Endothelial cell of umbilical vein (primary cell): ENCODE measurements at regions not wholly inside any gene's neighbourhood (a gene's known extent, or its start where the extent isn't known, plus 50 kb on each side); places are given as distances from the start of the nearest gene placed in this dataset.

Experiments
- BruUV-seq: library from RNA; stranded (reverse); fragments of 400-500 nt; replicated peaks from 2 replicates; lab custom pipeline; 2021; lab: Mats Ljungman, UMichigan
- CTCF ChIA-PET: fragments of 300-600, 350-600 bp; sonication (Branson Sonifier 250); formaldehyde crosslinking; loops from one replicate; lab custom pipeline; 2021; ENCODE audit warnings: antibody characterized with exemption, inconsistent platforms; lab: Charles Lee
- POLR2A ChIA-PET: fragments of 300-600, 350-600 bp; sonication (Branson Sonifier 250); formaldehyde crosslinking; loops from one replicate; lab custom pipeline; 2021; ENCODE audit warnings: antibody characterized with exemption, inconsistent platforms; lab: Charles Lee
- DNase-seq: peaks from one replicate; pipeline ENCODE4 v3.0.0-alpha.2; 2011; ENCODE audit warnings: low read depth, low spot score
- FAIRE-seq: peaks from 2 replicates; lab custom pipeline; 2011; peaks lifted over from hg19 to GRCh38; lab: Jason Lieb, UNC
- H2AFZ ChIP-seq: 2 replicates; pipeline ENCODE4 v1.6.0; 2012; ENCODE audit warnings: low read depth, low read length, control low read depth, inconsistent platforms
- H3K27ac ChIP-seq: 2 replicates; pipeline ENCODE4 v1.5.1; 2011; ENCODE audit warnings: low read depth, mild to moderate bottlenecking, control low read depth, low read length, moderate library complexity; ENCODE audit not compliant: insufficient read depth
- H3K27me3 ChIP-seq, 2 experiments: 2 replicates each; pipeline versions ENCODE4 v1.6.0 to v1.6.1; 2011; ENCODE audit warnings: low read length in 2 of 2, mixed read lengths in 1 of 2; ENCODE audit not compliant: control insufficient read depth in 2 of 2, insufficient read depth in 2 of 2
- H3K36me3 ChIP-seq, 2 experiments: 2 replicates in 1 of 2; 3 replicates in 1 of 2; pipeline ENCODE4 v1.5.1; 2011; ENCODE audit warnings: low read length in 2 of 2, mild to moderate bottlenecking in 1 of 2, moderate library complexity in 1 of 2; ENCODE audit not compliant: control insufficient read depth in 2 of 2, insufficient read depth in 2 of 2; ENCODE audit errors: extremely low read depth in 1 of 2
- H3K4me1 ChIP-seq: 3 replicates; pipeline ENCODE4 v1.5.1; 2011; ENCODE audit warnings: mild to moderate bottlenecking, low read length; ENCODE audit not compliant: control insufficient read depth, insufficient read depth; ENCODE audit errors: extremely low read depth
- H3K4me2 ChIP-seq: 2 replicates; pipeline ENCODE4 v1.6.1; 2011; ENCODE audit warnings: low read length, control low read depth, mixed read lengths; ENCODE audit not compliant: insufficient read depth
- H3K4me3 ChIP-seq, 3 experiments: fragments of 200-600 bp in 1 of 3; sonication (generic), shearing (Covaris generic) in 1 of 3; replicated peaks in 1 of 3; 2 replicates each; pipeline ENCODE4 v1.5.1; 2011 to 2016; ENCODE audit warnings: control low read depth in 3 of 3, low read length in 3 of 3, mild to moderate bottlenecking in 2 of 3, inconsistent platforms in 1 of 3, low read depth in 1 of 3, moderate library complexity in 1 of 3; ENCODE audit not compliant: insufficient read depth in 1 of 3
- H3K79me2 ChIP-seq: 2 replicates; pipeline ENCODE4 v1.6.0; 2012; ENCODE audit warnings: low read length, inconsistent platforms; ENCODE audit not compliant: control insufficient read depth, insufficient read depth
- H3K9ac ChIP-seq: replicated peaks from 2 replicates; pipeline ENCODE3; 2011; ENCODE audit warnings: low read length, control low read depth; ENCODE audit not compliant: insufficient read depth; ENCODE audit errors: extremely low read depth
- H3K9me1 ChIP-seq: replicated peaks from 3 replicates; pipeline ENCODE4 v1.6.0; 2011; ENCODE audit warnings: mild to moderate bottlenecking, low read length; ENCODE audit not compliant: control insufficient read depth, insufficient read depth; ENCODE audit errors: extremely low read depth
- H3K9me3 ChIP-seq: replicated peaks from 2 replicates; pipeline ENCODE4 v1.5.1; 2012; ENCODE audit warnings: low read length, inconsistent platforms; ENCODE audit not compliant: control insufficient read depth, insufficient read depth
- H4K20me1 ChIP-seq: replicated peaks from 2 replicates; pipeline ENCODE3; 2011; ENCODE audit warnings: mild to moderate bottlenecking, low read length; ENCODE audit not compliant: control insufficient read depth, insufficient read depth; ENCODE audit errors: extremely low read depth
- EZH2 ChIP-seq: IDR thresholded peaks from 2 replicates; pipeline ENCODE4 v1.6.1; 2012; ENCODE audit warnings: borderline replicate concordance, low read depth, mild to moderate bottlenecking, moderate library complexity, low read length, inconsistent platforms; ENCODE audit not compliant: severe bottlenecking
- FOS ChIP-seq: IDR thresholded peaks from 2 replicates; pipeline ENCODE4 v1.6.1; 2011; ENCODE audit warnings: mild to moderate bottlenecking, low read length, moderate library complexity, borderline replicate concordance; ENCODE audit not compliant: insufficient read depth
- GATA2 ChIP-seq: IDR thresholded peaks from 2 replicates; pipeline ENCODE4 v1.7.0; 2011; ENCODE audit warnings: low read depth, mild to moderate bottlenecking, moderate library complexity, mixed read lengths, low read length; ENCODE audit not compliant: insufficient read length, insufficient read depth
- JUN ChIP-seq: IDR thresholded peaks from 2 replicates; pipeline ENCODE4 v1.6.1; 2011; ENCODE audit warnings: borderline replicate concordance, low read depth; ENCODE audit not compliant: insufficient read length, insufficient read depth
- MYC ChIP-seq: IDR thresholded peaks from one replicate; pipeline ENCODE4 v1.6.1; 2011; ENCODE audit warnings: mild to moderate bottlenecking, low read depth, low read length
- POLR2A ChIP-seq: IDR thresholded peaks from 2 replicates; pipeline ENCODE4 v1.6.1; 2012; ENCODE audit warnings: low read depth, mild to moderate bottlenecking, control low read depth, low read length
- POLR2AphosphoS5 ChIP-seq: IDR thresholded peaks from 2 replicates; pipeline ENCODE4 v1.6.1; 2012; ENCODE audit warnings: low read depth, mild to moderate bottlenecking, control low read depth, low read length, moderate library complexity; ENCODE audit not compliant: insufficient read depth
- dilution Hi-C: fragments of 300-500 bp; cut with MboI; formaldehyde crosslinking; loops from one replicate; pipeline ENCODE4 v1.15.0; 2019; ENCODE audit warnings: low sequenced_read_pairs; ENCODE audit not compliant: extremely low pct_ligation_motif_present
- intact Hi-C: fragments of 100-400 bp; cut with micrococcal nuclease; formaldehyde crosslinking; loops from one replicate; pipeline ENCODE4 v1.10.0; 2022
- TF ChIP-seq, protein P1 (sequence below): IDR thresholded peaks from 2 replicates; pipeline ENCODE4 v1.6.1; 2011; ENCODE audit not compliant: insufficient read depth, insufficient read length
- TF ChIP-seq, protein P2 (sequence below), 2 donors: IDR thresholded peaks; 1 replicate in 1 of 2; 2 replicates in 1 of 2; pipeline ENCODE4 v1.5.1; 2011; ENCODE audit warnings: low read length in 2 of 2, mild to moderate bottlenecking in 2 of 2, moderate library complexity in 2 of 2, control low read depth in 1 of 2, inconsistent platforms in 1 of 2, low read depth in 1 of 2; ENCODE audit not compliant: insufficient read depth in 1 of 2; ENCODE audit errors: extremely low read depth in 1 of 2

DNA sequence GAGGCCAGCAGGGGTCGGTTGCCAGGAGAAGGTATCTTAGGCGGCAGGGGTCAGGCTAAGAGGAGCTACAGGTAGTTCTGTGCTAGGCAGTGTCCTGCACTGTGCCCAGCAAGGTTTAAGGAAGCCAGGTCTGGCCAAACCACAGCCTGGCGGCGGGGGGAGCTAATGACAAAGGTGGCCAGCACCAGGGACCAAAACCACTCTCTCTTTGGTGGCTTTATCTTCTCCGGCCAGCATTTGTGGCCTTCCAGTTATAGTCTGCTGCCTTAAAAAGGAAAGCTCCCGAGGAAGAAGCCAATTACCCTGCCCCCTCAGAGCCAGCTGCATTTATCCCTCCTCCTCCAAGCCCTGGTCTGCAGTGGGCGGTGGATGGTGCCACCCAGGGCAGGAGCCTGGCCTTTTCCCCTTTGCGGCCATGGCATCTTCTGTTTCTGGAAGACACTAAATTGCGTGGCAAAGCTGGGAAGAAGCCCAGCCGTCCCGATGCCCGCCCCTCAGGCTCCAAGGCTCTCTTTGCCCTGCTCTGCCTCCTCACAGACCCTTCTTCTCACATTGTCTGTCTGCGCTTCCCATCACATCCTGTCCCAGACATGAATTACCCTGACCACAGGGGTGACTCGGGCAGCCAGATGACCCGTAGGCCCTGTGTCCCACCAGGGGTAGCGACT is 94.6 kb downstream of the EN1 start:
- Histone ChIP-seq H3K9me1 (no peaks in the 10 kb centered on the region), H3K9ac (no peak overlapping the region), H3K27me3 (no peaks in the 10 kb centered on the region), H3K4me1 (no peaks in the 10 kb centered on the region), H3K27ac (no peak overlapping the region), H3K4me2 (no peak overlapping the region), H4K20me1 (no peaks in the 10 kb centered on the region), H3K36me3 (no peaks in the 10 kb centered on the region), H3K4me3 (no peak overlapping the region), H2AFZ (no peak overlapping the region), H3K79me2 (no peaks in the 10 kb centered on the region), H3K9me3 (no peaks in the 10 kb centered on the region)
- TF ChIP-seq GATA2 (no peak), EZH2 (no peak), JUN (no peak), FOS (no peak), POLR2AphosphoS5 (no peak), POLR2A (no peak), MYC (no peak)
- TF ChIP-seq, protein P1, sequence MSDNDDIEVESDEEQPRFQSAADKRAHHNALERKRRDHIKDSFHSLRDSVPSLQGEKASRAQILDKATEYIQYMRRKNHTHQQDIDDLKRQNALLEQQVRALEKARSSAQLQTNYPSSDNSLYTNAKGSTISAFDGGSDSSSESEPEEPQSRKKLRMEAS = no peak
- dilution Hi-C loops (no loop called here), intact Hi-C loops (no loop called here)
- CTCF ChIA-PET = no interaction called here
- DNase-seq (no peak), FAIRE-seq (no peak)
- BruUV-seq = no TSS peak
- POLR2A ChIA-PET = no interaction called here

DNA sequence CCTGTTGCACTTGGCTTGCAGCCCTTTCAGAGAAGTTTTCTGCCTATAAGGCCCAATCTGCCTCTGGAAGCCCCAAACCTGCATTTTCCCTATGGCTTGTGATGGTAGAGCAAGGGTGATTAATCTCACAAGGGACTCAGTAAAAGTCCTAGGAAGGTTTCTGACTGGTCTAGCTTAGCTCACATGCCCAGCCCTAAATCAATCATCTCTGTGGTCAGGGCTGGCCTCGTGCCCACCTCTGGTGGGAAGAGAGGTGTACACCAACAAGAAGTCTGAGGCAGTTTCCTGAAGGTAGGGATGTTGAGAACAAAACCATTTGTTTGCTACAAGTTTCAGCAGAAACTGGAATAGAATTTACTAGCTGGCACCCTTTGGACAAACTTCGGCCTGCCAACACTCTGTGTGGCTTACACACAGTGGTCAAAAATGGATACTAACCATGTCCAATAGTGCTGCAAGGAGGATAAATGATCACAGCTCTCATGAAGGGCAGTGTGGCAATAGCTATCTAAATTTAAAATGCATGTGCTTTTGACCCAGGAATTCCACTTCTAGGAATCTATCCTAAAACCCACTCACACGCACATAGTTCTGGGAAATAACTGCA is 96.4 kb downstream of the EN1 start:
- no peak overlapping the region for H2AFZ ChIP-seq
- no peaks in the 10 kb centered on the region for H3K79me2 ChIP-seq
- no peaks in the 10 kb centered on the region for H3K36me3 ChIP-seq
- no peaks in the 10 kb centered on the region for H3K9me1 ChIP-seq
- FAIRE-seq (no peak), DNase-seq (no peak)
- no peak overlapping the region for H3K4me2 ChIP-seq
- no peaks in the 10 kb centered on the region for H4K20me1 ChIP-seq
- no TSS peak for BruUV-seq
- no peaks in the 10 kb centered on the region for H3K27me3 ChIP-seq
- no peaks in the 10 kb centered on the region for H3K9me3 ChIP-seq
- H3K27ac ChIP-seq = no peak overlapping the region
- TF ChIP-seq EZH2 (no peak), JUN (no peak), POLR2AphosphoS5 (no peak), POLR2A (no peak), GATA2 (no peak)
- TF ChIP-seq, protein P2, sequence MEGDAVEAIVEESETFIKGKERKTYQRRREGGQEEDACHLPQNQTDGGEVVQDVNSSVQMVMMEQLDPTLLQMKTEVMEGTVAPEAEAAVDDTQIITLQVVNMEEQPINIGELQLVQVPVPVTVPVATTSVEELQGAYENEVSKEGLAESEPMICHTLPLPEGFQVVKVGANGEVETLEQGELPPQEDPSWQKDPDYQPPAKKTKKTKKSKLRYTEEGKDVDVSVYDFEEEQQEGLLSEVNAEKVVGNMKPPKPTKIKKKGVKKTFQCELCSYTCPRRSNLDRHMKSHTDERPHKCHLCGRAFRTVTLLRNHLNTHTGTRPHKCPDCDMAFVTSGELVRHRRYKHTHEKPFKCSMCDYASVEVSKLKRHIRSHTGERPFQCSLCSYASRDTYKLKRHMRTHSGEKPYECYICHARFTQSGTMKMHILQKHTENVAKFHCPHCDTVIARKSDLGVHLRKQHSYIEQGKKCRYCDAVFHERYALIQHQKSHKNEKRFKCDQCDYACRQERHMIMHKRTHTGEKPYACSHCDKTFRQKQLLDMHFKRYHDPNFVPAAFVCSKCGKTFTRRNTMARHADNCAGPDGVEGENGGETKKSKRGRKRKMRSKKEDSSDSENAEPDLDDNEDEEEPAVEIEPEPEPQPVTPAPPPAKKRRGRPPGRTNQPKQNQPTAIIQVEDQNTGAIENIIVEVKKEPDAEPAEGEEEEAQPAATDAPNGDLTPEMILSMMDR (IDR thresholded peaks at IDR 0.05; ENCODE audit: extremely low read depth in 1 of 2, insufficient read depth in 1 of 2, low read depth in 1 of 2, low read length in 2 of 2) = no peak
- TF ChIP-seq, protein P1 = no peak
- intact Hi-C loops = no loop called here
- H3K9ac ChIP-seq = no peak overlapping the region
- ChIA-PET CTCF (no interaction called here), POLR2A (no interaction called here)
- H3K4me1 ChIP-seq = no peaks in the 10 kb centered on the region
- dilution Hi-C loops = no loop called here
- H3K4me3 ChIP-seq = no peak overlapping the region
